22Rv1 (cell line): ENCODE measurements at regions not wholly inside any gene's neighbourhood (a gene's known extent, or its start where the extent isn't known, plus 50 kb on each side); places are given as distances from the start of the nearest gene placed in this dataset.

ENCODE experiments used
- ZFX ChIP-seq: fragments of 450-650 bp; IDR thresholded peaks from 2 replicates; pipeline ENCODE4 v1.6.1; 2017; ENCODE audit warnings: antibody characterized with exemption, borderline replicate concordance
- TF ChIP-seq, protein P1 (sequence below): fragments of 450-650 bp; IDR thresholded peaks from 2 replicates; pipeline ENCODE4 v1.5.1; 2017; ENCODE audit warnings: mild to moderate bottlenecking

DNA sequence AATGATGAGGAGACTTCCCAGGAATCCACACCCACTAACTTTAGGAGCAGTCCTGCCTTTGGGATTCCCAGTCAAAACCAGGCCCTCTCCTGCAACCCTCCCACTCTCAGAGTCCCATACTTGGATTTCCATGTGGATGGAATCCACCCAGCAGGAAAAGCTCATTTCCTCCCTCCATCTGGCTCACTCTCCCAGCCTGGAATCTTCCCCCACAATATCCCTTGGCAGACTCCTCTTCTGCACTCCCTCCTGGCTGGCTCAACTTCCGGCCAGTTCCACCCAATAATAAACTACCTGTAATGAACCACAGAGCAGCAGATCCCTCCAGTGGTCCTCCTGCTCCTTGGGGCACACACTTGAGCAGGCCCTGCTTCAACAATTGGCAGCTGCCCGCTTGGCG lies 102.8 kb upstream of the EGLN3 start:
- TF ChIP-seq, protein P1, sequence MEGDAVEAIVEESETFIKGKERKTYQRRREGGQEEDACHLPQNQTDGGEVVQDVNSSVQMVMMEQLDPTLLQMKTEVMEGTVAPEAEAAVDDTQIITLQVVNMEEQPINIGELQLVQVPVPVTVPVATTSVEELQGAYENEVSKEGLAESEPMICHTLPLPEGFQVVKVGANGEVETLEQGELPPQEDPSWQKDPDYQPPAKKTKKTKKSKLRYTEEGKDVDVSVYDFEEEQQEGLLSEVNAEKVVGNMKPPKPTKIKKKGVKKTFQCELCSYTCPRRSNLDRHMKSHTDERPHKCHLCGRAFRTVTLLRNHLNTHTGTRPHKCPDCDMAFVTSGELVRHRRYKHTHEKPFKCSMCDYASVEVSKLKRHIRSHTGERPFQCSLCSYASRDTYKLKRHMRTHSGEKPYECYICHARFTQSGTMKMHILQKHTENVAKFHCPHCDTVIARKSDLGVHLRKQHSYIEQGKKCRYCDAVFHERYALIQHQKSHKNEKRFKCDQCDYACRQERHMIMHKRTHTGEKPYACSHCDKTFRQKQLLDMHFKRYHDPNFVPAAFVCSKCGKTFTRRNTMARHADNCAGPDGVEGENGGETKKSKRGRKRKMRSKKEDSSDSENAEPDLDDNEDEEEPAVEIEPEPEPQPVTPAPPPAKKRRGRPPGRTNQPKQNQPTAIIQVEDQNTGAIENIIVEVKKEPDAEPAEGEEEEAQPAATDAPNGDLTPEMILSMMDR: no peak
- no peak for TF ChIP-seq ZFX
